ENCODE measurements at regions not wholly inside any gene's neighbourhood (a gene's known extent, or its start where the extent isn't known, plus 50 kb on each side); places are given as distances from the start of the nearest gene placed in this dataset.

- intact Hi-C loops (cut with DNase I): no loop called here
- ATAC-seq (no peak), DNase-seq (no peak)
- Histone ChIP-seq H3K27ac (no peak overlapping the region), H3K9me3 (no peaks in the 10 kb centered on the region), H3K36me3 (ENCODE audit: insufficient read depth in 1 of 2, low read depth in 1 of 2) (no peaks in the 10 kb centered on the region), H3K27me3 (ENCODE audit: insufficient read depth in 3 of 3, low read length in 2 of 3) (peaks cover 0 to 5% (median 2%) of the 10 kb centered on the region in 3 donors), H3K4me1 (peaks cover 4% of the 10 kb centered on the region), H3K4me3 (no peak overlapping the region)
- WGBS, 3 donors: 90 to 94% (median 91%) methylated on average over 12 to 13 of the region's 13 CpGs
- no peak for TF ChIP-seq CTCF (IDR thresholded peaks at IDR 0.05)
These were observed 69.0 kb upstream of the CAPRIN2 start for GRCh38 chr12:30823764-30824163.

GRCh38 chr12:30823156-30823699 lies 68.5 kb upstream of the CAPRIN2 start:
- WGBS, 3 donors: 56 to 65% (median 57%) methylated on average over 32 of the region's 32 CpGs
- H3K4me3 ChIP-seq: peak overlapping the region; percentile 63
- peaks cover 4% of the 10 kb centered on the region for H3K4me1 ChIP-seq
- ATAC-seq: peak; percentile 11 to 71 (median 43)
- H3K27ac ChIP-seq: peak overlapping the region; percentile 11
- TF ChIP-seq CTCF (IDR thresholded peaks at IDR 0.05): no peak
- H3K36me3 ChIP-seq (ENCODE audit: insufficient read depth in 1 of 2, low read depth in 1 of 2): no peaks in the 10 kb centered on the region
- intact Hi-C loops (cut with DNase I): no loop called here
- DNase-seq: peak in 1 of 2 donors; percentile 41
- H3K27me3 ChIP-seq (ENCODE audit: insufficient read depth in 3 of 3, low read length in 2 of 3): peaks cover 0 to 5% (median 2%) of the 10 kb centered on the region in 3 donors
- H3K9me3 ChIP-seq: no peaks in the 10 kb centered on the region

GRCh38 chr12:30822385-30823155 lies 67.8 kb upstream of the CAPRIN2 start:
- intact Hi-C loops (cut with DNase I): no loop called here
- peak; percentile 57 to 87 (median 83) for ATAC-seq

GRCh38 chr12:30820406-30820946 lies 65.7 kb upstream of the CAPRIN2 start:
- peaks cover 4% of the 10 kb centered on the region for H3K4me1 ChIP-seq
- 61 to 83% (median 61%) methylated on average over 2 of the region's 2 CpGs for WGBS, 3 donors
- H3K27ac ChIP-seq: no peak overlapping the region
- ATAC-seq (no peak), DNase-seq (no peak)
- H3K36me3 ChIP-seq (ENCODE audit: insufficient read depth in 1 of 2, low read depth in 1 of 2): no peaks in the 10 kb centered on the region
- H3K9me3 ChIP-seq: no peaks in the 10 kb centered on the region
- intact Hi-C loops (cut with DNase I): no loop called here
- no peak overlapping the region for H3K4me3 ChIP-seq
- H3K27me3 ChIP-seq (ENCODE audit: insufficient read depth in 3 of 3, low read length in 2 of 3): peaks cover 0 to 5% (median 2%) of the 10 kb centered on the region in 3 donors
- TF ChIP-seq CTCF (IDR thresholded peaks at IDR 0.05): no peak

More at GRCh38 chr12:30822385-30823155, 67.8 kb upstream of the CAPRIN2 start:
- peak; percentile 51 to 72 for DNase-seq
- TF ChIP-seq CTCF (IDR thresholded peaks at IDR 0.05): no peak
- Histone ChIP-seq H3K36me3 (ENCODE audit: insufficient read depth in 1 of 2, low read depth in 1 of 2) (no peaks in the 10 kb centered on the region), H3K27ac (peak overlapping the region; percentile 11), H3K4me1 (peaks cover 4% of the 10 kb centered on the region), H3K9me3 (no peaks in the 10 kb centered on the region), H3K27me3 (ENCODE audit: insufficient read depth in 3 of 3, low read length in 2 of 3) (peaks cover 0 to 5% (median 2%) of the 10 kb centered on the region in 3 donors), H3K4me3 (peak overlapping the region; percentile 63)
- WGBS, 3 donors: 17 to 25% (median 18%) methylated on average over 50 of the region's 50 CpGs

Data from psoas muscle (tissue), 7 donors.